ENCODE measurements at regions not wholly inside any gene's neighbourhood (a gene's known extent, or its start where the extent isn't known, plus 50 kb on each side); places are given as distances from the start of the nearest gene placed in this dataset.
"Not testable (repeated sequence)": the region's sequence is repeated elsewhere in the genome, so short reads cannot be mapped to it uniquely, and the experiment has no call there.

DNA sequence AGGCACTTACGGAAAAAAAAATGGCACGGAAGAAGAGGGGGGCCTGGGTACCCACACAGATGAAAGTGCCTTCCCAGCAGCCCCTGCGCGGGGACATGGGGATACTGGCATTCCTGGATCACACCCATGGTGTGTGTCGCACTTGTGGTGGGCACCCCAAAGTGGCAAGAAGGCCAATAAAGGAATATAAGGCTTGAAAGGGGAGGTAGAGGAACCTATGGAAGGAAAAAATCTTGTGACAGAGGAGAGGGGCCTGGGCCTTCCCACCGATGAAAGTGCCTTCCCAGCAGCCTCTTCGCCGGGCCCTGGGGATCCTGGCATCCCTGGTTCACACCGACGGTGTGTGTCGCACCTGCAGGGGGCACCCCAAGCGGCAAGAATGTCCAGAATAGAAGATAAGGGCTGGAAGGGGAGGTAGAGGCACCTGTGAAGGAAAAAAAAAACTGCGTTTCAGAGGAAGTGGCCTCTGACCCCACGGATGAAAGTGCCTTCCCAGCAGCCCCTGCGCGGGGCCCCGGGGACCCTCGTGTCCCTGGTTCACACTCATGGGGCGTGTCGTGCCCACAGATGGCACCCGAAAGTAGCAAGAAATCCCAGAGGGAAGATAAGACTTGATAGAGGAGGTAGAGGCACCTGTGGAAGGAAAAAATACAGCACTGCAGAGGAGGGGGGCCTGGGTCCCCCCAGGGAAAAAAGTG lies 284.0 kb downstream of the ALG10 start:
- intact Hi-C loops (cut with DNase I), result no loop called here
- TF ChIP-seq, protein P1, sequence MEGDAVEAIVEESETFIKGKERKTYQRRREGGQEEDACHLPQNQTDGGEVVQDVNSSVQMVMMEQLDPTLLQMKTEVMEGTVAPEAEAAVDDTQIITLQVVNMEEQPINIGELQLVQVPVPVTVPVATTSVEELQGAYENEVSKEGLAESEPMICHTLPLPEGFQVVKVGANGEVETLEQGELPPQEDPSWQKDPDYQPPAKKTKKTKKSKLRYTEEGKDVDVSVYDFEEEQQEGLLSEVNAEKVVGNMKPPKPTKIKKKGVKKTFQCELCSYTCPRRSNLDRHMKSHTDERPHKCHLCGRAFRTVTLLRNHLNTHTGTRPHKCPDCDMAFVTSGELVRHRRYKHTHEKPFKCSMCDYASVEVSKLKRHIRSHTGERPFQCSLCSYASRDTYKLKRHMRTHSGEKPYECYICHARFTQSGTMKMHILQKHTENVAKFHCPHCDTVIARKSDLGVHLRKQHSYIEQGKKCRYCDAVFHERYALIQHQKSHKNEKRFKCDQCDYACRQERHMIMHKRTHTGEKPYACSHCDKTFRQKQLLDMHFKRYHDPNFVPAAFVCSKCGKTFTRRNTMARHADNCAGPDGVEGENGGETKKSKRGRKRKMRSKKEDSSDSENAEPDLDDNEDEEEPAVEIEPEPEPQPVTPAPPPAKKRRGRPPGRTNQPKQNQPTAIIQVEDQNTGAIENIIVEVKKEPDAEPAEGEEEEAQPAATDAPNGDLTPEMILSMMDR (IDR thresholded peaks at IDR 0.05), result no peak
- TF ChIP-seq POLR2A (IDR thresholded peaks at IDR 0.05), result no peak
- no peak for DNase-seq
- no peaks in the 10 kb centered on the region for H3K4me1 ChIP-seq
- no peak overlapping the region for H3K27ac ChIP-seq
- 75 to 82% methylated on average over 21 of the region's 21 CpGs for WGBS, 2 donors
- no peaks in the 10 kb centered on the region for H3K36me3 ChIP-seq
- no peaks in the 10 kb centered on the region for H3K27me3 ChIP-seq
- no peaks in the 10 kb centered on the region for H3K9me3 ChIP-seq
- H3K4me3 ChIP-seq (replicated peaks in 1 of 3), result no peak overlapping the region

DNA sequence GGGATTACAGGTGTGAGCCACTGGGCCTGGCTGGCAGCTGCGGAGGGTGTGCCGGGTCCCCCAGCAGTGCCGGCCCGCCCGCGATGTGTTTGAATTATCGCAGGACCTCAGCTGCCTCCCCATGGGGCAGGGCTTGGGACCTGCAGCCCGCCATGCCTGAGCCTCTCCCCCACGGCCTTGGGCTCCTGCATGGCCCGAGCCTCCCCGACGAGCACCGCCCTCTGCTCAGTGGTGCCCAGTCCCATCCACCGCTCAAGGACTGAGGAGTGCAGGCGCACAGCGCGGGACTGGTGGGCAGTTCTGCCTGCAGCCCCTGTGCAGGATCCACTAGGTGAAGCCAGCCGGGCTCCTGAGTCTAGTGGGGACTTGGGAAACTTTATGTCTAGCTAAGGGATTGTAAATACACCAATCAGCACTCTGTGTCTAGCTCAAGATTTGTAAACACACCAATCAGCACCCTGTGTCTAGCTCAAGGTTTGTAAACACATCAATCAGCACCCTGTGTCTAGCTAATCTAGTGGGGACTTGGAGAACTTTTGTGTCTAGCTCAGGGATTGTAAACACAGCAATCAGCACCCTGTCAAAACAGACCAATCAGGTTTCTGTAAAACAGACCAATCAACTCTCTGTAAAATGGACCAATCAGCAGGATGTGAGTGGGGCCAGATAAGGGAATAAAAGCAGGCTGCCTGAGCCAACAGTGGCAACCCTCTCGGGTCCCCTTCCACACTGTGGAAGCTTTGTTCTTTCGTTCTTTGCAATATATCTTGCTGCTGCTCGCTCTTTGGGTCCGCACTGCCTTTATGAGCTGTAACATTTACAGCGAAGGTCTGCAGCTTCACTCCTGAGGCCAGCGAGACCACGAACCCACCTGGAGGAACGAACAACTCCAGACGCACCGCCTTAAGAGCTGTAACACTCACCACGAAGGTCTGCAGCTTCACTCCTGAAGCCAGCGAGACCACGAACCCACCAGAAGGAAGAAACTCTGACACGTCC lies 287.8 kb downstream of the ALG10 start:
- H3K4me1 ChIP-seq; H3K27ac ChIP-seq; DNase-seq; intact Hi-C loops (cut with DNase I); H3K36me3 ChIP-seq; H3K27me3 ChIP-seq; H3K9me3 ChIP-seq; H3K4me3 ChIP-seq (replicated peaks in 1 of 3): not testable (repeated sequence)
- WGBS, 2 donors, result 75 to 84% methylated on average over 20 to 24 of the region's 32 CpGs

DNA sequence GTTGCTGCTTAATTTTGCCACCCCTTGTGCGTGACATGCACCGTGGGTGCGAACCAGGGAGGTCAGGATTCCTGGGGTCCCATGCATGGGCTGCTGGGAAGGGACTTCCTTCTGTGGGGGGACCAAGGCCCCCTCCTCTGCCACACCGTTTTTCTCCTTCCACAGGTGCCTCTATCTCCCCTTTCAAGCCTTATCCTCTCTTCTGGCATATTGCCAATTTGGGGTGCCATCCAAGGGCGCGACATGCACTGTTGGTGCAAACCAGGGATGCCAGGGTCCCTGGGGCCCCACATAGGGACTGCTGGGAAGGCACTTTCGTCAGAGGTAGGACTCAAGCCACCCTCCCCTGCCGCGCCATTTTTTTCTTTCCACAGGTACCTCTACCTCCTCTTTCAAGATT lies 289.0 kb downstream of the ALG10 start:
- no peaks in the 10 kb centered on the region for H3K4me1 ChIP-seq
- intact Hi-C loops (cut with DNase I), result no loop called here
- no peaks in the 10 kb centered on the region for H3K9me3 ChIP-seq

DNA sequence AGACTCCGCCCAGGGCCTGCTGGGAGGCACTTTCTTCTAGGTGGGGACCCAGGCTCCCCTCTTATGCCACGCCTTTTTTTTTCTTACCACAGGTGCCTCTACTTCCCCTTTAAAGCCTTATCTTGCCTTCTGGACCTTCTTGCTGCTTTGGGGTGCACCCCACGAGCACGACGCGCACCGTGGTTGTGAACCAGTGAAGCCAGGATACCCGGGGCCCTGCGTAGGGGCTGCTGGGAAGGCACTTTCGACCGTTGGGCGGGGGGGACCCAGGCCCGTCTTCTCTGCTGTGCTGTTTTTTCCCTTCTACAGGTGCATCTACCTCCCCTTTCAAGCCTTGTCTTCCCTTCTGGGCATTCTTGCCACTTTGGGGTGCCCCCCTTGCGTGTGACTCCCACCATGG lies 305.4 kb downstream of the ALG10 start:
- WGBS, 2 donors, result 72 to 79% methylated on average over 14 of the region's 14 CpGs
- Histone ChIP-seq H3K9me3 (no peaks in the 10 kb centered on the region), H3K4me1 (no peaks in the 10 kb centered on the region), H3K27ac (no peak overlapping the region), H3K27me3 (no peaks in the 10 kb centered on the region), H3K36me3 (no peaks in the 10 kb centered on the region), H3K4me3 (replicated peaks in 1 of 3) (no peak overlapping the region)
- no peak for TF ChIP-seq POLR2A (IDR thresholded peaks at IDR 0.05)
- TF ChIP-seq, protein P1 (IDR thresholded peaks at IDR 0.05), result no peak
- no peak for DNase-seq
- intact Hi-C loops (cut with DNase I), result no loop called here

More for the DNA sequence above, 289.0 kb downstream of the ALG10 start:
- WGBS, 2 donors, result 63 to 66% methylated on average over 9 of the region's 9 CpGs
- TF ChIP-seq, protein P1 (IDR thresholded peaks at IDR 0.05), result no peak
- TF ChIP-seq POLR2A (IDR thresholded peaks at IDR 0.05), result no peak
- no peak for DNase-seq
- Histone ChIP-seq H3K4me3 (replicated peaks in 1 of 3) (no peak overlapping the region), H3K27me3 (no peaks in the 10 kb centered on the region), H3K36me3 (no peaks in the 10 kb centered on the region), H3K27ac (no peak overlapping the region)

DNA sequence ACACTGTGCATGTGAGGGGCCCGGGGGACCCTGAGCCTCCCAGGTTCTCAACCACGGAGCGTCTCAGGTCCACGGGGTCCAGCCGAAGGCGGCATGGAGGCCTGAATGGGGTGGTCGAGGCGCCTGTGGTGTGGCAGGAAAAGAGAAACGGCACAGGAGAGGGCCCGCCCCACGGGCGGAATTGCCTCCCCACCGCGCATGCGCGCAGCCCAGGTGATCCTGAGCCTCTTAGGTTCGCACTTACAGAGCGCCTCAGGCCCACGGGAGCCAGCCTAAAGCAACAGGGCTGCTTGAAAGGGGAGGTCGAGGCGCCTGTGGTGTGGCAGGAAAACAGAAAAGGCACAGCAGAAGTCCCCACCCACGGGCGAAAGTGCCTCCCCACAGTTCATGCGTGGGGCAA lies 311.0 kb downstream of the ALG10 start:
- H3K9me3 ChIP-seq, result no peaks in the 10 kb centered on the region
- WGBS, 2 donors, result 65 to 77% methylated on average over 24 of the region's 24 CpGs
- no peak for DNase-seq
- no peaks in the 10 kb centered on the region for H3K27me3 ChIP-seq
- H3K27ac ChIP-seq, result no peak overlapping the region
- H3K4me3 ChIP-seq (replicated peaks in 1 of 3), result no peak overlapping the region
- intact Hi-C loops (cut with DNase I), result no loop called here
- TF ChIP-seq, protein P1 (IDR thresholded peaks at IDR 0.05), result no peak
- no peaks in the 10 kb centered on the region for H3K36me3 ChIP-seq
- no peaks in the 10 kb centered on the region for H3K4me1 ChIP-seq

All from thyroid gland (tissue), 4 donors.